CD4-positive, alpha-beta memory T cell (primary cell): ENCODE measurements at regions not wholly inside any gene's neighbourhood (a gene's known extent, or its start where the extent isn't known, plus 50 kb on each side); places are given as distances from the start of the nearest gene placed in this dataset.

Source experiments
- CTCF ChIA-PET: fragments of 350-600 bp; sonication (Branson Sonifier 250); formaldehyde crosslinking; loops from one replicate; lab custom pipeline; 2021; ENCODE audit warnings: inconsistent platforms; ENCODE audit not compliant: partially characterized antibody; lab: Charles Lee
- POLR2A ChIA-PET: fragments of 350-600 bp; sonication (Branson Sonifier 250); formaldehyde crosslinking; loops from one replicate; lab custom pipeline; 2021; ENCODE audit not compliant: partially characterized antibody; lab: Charles Lee
- DNase-seq, 5 donors: peaks; one replicate each; pipeline versions ENCODE4 v3.0.0 to v3.0.0-alpha.2; 2020 to 2022; ENCODE audit warnings: mixed read lengths in 1 of 5
- H3K27ac ChIP-seq: one replicate; pipeline ENCODE4 v1.7.0; 2013; ENCODE audit warnings: low read depth, low read length
- H3K27me3 ChIP-seq: 2 replicates; pipeline ENCODE4 v1.7.0; 2013; ENCODE audit warnings: mild to moderate bottlenecking, low read length, moderate library complexity; ENCODE audit not compliant: insufficient read depth
- H3K36me3 ChIP-seq: 2 replicates; pipeline ENCODE4 v1.7.0; 2013; ENCODE audit warnings: mild to moderate bottlenecking, low read length, moderate library complexity; ENCODE audit not compliant: insufficient read depth
- H3K4me1 ChIP-seq: 2 replicates; pipeline ENCODE4 v1.7.0; 2013; ENCODE audit warnings: mild to moderate bottlenecking, low read length, moderate library complexity; ENCODE audit not compliant: insufficient read depth
- H3K4me3 ChIP-seq, 2 donors: one replicate each; pipeline ENCODE4 v1.7.0; 2013; ENCODE audit warnings: low read length in 2 of 2, mild to moderate bottlenecking in 1 of 2
- H3K9me3 ChIP-seq, 2 donors: one replicate each; pipeline ENCODE4 v1.7.0; 2013; ENCODE audit warnings: low read length in 2 of 2, control low read depth in 1 of 2; ENCODE audit not compliant: control insufficient read depth in 1 of 2
- H3K27ac Mint-ChIP-seq, 7 donors: one replicate each; pipeline ENCODE4 v1.8.0; 2020 to 2021; ENCODE audit warnings: mixed read lengths in 7 of 7, mild to moderate bottlenecking in 6 of 7, inconsistent platforms in 3 of 7, moderate library complexity in 3 of 7
- H3K27me3 Mint-ChIP-seq, 2 donors: one replicate each; pipeline ENCODE4 v1.8.0; 2020 to 2021; ENCODE audit warnings: mixed read lengths in 2 of 2
- H3K36me3 Mint-ChIP-seq, 2 donors: one replicate each; pipeline ENCODE4 v1.8.0; 2020 to 2021; ENCODE audit warnings: mixed read lengths in 2 of 2, inconsistent platforms in 1 of 2, mild to moderate bottlenecking in 1 of 2
- H3K4me1 Mint-ChIP-seq, 4 donors: one replicate each; pipeline ENCODE4 v1.8.0; 2020 to 2021; ENCODE audit warnings: mixed read lengths in 4 of 4, mild to moderate bottlenecking in 1 of 4
- H3K4me3 Mint-ChIP-seq, 8 donors: one replicate each; pipeline ENCODE4 v1.8.0; 2020 to 2021; ENCODE audit warnings: mixed read lengths in 8 of 8, mild to moderate bottlenecking in 7 of 8, moderate library complexity in 6 of 8, inconsistent platforms in 3 of 8
- H3K9me3 Mint-ChIP-seq, 8 donors: one replicate each; pipeline ENCODE4 v1.8.0; 2020 to 2021; ENCODE audit warnings: mixed read lengths in 8 of 8, mild to moderate bottlenecking in 5 of 8, inconsistent platforms in 3 of 8, moderate library complexity in 1 of 8
- intact Hi-C: fragments of 100-400 bp; cut with micrococcal nuclease; formaldehyde crosslinking; loops from one replicate; pipeline ENCODE4 v1.15.1; 2023

GRCh38 chr2:221267773-221268425 lies 304.2 kb downstream of the EPHA4 start:
- Histone ChIP-seq H3K9me3 (no peaks in the 10 kb centered on the region), H3K36me3 (no peaks in the 10 kb centered on the region), H3K4me3 (no peak overlapping the region), H3K27me3 (no peaks in the 10 kb centered on the region), H3K27ac (no peak overlapping the region), H3K4me1 (no peaks in the 10 kb centered on the region)
- Mint-ChIP-seq H3K27me3 (peaks cover 6 to 16% of the 10 kb centered on the region in 2 donors), H3K4me1 (no peaks in the 10 kb centered on the region), H3K36me3 (no peaks in the 10 kb centered on the region), H3K4me3 (no peak overlapping the region), H3K27ac (no peak overlapping the region), H3K9me3 (peaks cover 0 to 3% (median 0%) of the 10 kb centered on the region in 8 donors)
- ChIA-PET POLR2A (no interaction called here), CTCF (no interaction called here)
- intact Hi-C loops = no loop called here
- no peak for DNase-seq

DNA sequence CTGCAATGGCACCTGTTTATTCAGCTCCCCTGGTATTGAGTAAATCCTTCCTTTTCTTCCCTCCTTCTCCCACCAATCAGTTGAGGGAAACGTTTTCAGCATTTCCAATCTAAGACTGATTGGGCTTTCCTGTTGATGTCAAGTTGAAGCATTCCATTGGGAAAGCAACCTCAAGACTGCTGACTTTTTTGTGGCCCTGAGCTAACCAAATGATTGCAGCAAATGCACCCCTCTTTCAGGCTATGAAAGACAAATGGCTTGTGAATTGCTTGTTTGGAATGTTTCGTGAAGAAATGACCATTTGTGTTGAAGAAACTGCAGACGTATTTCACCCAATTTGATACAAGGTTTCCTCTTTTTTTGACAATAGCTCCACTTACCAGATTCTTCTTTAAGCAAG lies 303.5 kb downstream of the EPHA4 start:
- H3K27ac Mint-ChIP-seq = no peak overlapping the region
- H3K9me3 Mint-ChIP-seq = peaks cover 0 to 3% (median 0%) of the 10 kb centered on the region in 8 donors
- H3K36me3 Mint-ChIP-seq = no peaks in the 10 kb centered on the region
- no peaks in the 10 kb centered on the region for H3K27me3 ChIP-seq
- H3K4me3 Mint-ChIP-seq = no peak overlapping the region
- peaks cover 6 to 16% of the 10 kb centered on the region in 2 donors for H3K27me3 Mint-ChIP-seq
- ChIA-PET POLR2A (no interaction called here), CTCF (no interaction called here)
- no peaks in the 10 kb centered on the region for H3K4me1 Mint-ChIP-seq
- H3K36me3 ChIP-seq = no peaks in the 10 kb centered on the region
- intact Hi-C loops = no loop called here
- H3K4me3 ChIP-seq = no peak overlapping the region
- no peaks in the 10 kb centered on the region for H3K4me1 ChIP-seq
- DNase-seq = no peak
- no peak overlapping the region for H3K27ac ChIP-seq
- H3K9me3 ChIP-seq = no peaks in the 10 kb centered on the region

- Histone ChIP-seq H3K27me3 (no peaks in the 10 kb centered on the region), H3K36me3 (no peaks in the 10 kb centered on the region), H3K27ac (no peak overlapping the region), H3K4me1 (no peaks in the 10 kb centered on the region), H3K4me3 (no peak overlapping the region), H3K9me3 (no peaks in the 10 kb centered on the region)
- peaks cover 0 to 3% (median 0%) of the 10 kb centered on the region in 8 donors for H3K9me3 Mint-ChIP-seq
- intact Hi-C loops = no loop called here
- H3K27me3 Mint-ChIP-seq = peaks cover 6 to 14% of the 10 kb centered on the region in 2 donors
- ChIA-PET CTCF (no interaction called here), POLR2A (no interaction called here)
- no peaks in the 10 kb centered on the region for H3K36me3 Mint-ChIP-seq
- DNase-seq = no peak
- no peak overlapping the region for H3K4me3 Mint-ChIP-seq
- H3K4me1 Mint-ChIP-seq = no peaks in the 10 kb centered on the region
- no peak overlapping the region for H3K27ac Mint-ChIP-seq
These were observed 301.3 kb downstream of the EPHA4 start for GRCh38 chr2:221270806-221271205.

DNA sequence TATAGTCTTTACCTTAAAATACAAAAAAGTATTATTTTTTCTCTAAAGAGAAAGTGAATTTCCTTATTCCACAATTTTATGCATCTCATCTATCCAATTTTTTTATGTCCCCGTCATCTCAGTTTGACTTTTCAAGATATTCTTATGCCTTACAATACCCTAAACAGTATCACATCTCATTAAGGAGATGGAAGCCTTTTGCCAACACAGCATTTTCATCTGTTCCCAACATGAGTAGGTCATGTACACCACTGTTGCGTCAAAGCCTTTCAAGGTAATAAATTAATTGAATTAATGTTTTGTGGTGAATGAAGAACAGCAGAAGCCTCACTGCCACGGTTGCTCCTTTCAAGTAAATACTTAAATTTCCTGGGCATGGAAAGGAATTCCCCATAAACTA lies 299.4 kb downstream of the EPHA4 start:
- H3K27me3 ChIP-seq = no peaks in the 10 kb centered on the region
- Mint-ChIP-seq H3K4me1 (no peaks in the 10 kb centered on the region), H3K27ac (no peak overlapping the region), H3K9me3 (peaks cover 0 to 3% (median 0%) of the 10 kb centered on the region in 8 donors), H3K27me3 (peaks cover 5 to 14% of the 10 kb centered on the region in 2 donors), H3K36me3 (no peaks in the 10 kb centered on the region), H3K4me3 (no peak overlapping the region)
- ChIA-PET POLR2A (no interaction called here), CTCF (no interaction called here)
- no peaks in the 10 kb centered on the region for H3K4me1 ChIP-seq
- no peak overlapping the region for H3K4me3 ChIP-seq
- H3K9me3 ChIP-seq = no peaks in the 10 kb centered on the region
- DNase-seq = no peak
- H3K27ac ChIP-seq = no peak overlapping the region
- H3K36me3 ChIP-seq = no peaks in the 10 kb centered on the region
- intact Hi-C loops = no loop called here

DNA sequence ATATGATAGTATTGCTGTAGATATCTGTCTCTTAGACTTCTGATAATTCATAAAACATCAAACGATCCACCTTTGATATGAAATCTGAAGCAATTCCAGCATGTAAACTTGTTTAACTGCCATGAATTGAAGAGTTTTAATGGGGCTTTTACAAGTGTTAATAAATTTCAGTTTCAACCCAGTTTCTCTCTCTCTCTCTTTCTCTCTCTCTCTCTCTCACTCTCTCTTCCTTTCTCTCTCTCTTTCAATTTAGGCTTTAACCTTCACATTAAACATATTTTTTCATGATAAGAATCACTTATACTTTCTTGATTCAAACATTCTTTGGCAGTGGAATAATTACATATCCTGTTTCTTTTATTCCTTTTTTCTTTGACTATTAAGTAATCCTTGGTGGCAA lies 296.1 kb downstream of the EPHA4 start:
- CTCF ChIA-PET = no interaction called here
- peaks cover 0 to 5% (median 0%) of the 10 kb centered on the region in 8 donors for H3K9me3 Mint-ChIP-seq
- H3K27ac ChIP-seq = no peak overlapping the region
- no peaks in the 10 kb centered on the region for H3K27me3 ChIP-seq
- H3K27ac Mint-ChIP-seq = no peak overlapping the region
- H3K4me3 Mint-ChIP-seq = no peak overlapping the region
- H3K27me3 Mint-ChIP-seq = peaks cover 0 to 8% of the 10 kb centered on the region in 2 donors
- POLR2A ChIA-PET = no interaction called here
- no peaks in the 10 kb centered on the region for H3K36me3 ChIP-seq
- intact Hi-C loops = no loop called here
- DNase-seq = no peak
- H3K4me1 Mint-ChIP-seq = no peaks in the 10 kb centered on the region
- no peaks in the 10 kb centered on the region for H3K4me1 ChIP-seq
- no peaks in the 10 kb centered on the region for H3K9me3 ChIP-seq
- H3K4me3 ChIP-seq = no peak overlapping the region
- H3K36me3 Mint-ChIP-seq = no peaks in the 10 kb centered on the region

DNA sequence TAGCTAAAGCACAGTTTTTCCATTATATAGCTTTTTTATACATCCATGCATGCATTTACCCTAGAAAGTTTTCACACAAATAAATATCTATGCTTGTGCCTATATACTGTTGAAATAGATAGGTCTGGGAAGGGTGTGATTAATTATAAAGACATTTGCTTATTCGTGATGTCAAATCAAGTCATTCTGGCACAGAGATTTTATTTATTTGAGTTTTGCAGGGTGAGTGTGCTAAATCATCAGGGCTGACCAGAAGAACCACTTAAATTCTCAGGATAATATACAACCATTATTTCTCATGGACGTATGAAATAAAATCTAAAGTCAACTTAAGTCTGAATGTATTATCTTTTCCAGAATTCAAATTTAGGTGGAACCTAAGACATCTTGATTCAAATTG lies 295.5 kb downstream of the EPHA4 start:
- POLR2A ChIA-PET = no interaction called here
- H3K27me3 Mint-ChIP-seq = peaks cover 0 to 4% of the 10 kb centered on the region in 2 donors
- H3K4me1 Mint-ChIP-seq = no peaks in the 10 kb centered on the region
- H3K9me3 Mint-ChIP-seq = peaks cover 0 to 2% (median 0%) of the 10 kb centered on the region in 8 donors
- no peak for DNase-seq
- H3K27me3 ChIP-seq = no peaks in the 10 kb centered on the region
- CTCF ChIA-PET = no interaction called here
- H3K4me3 ChIP-seq = no peak overlapping the region
- no peak overlapping the region for H3K27ac Mint-ChIP-seq
- H3K27ac ChIP-seq = no peak overlapping the region
- no peaks in the 10 kb centered on the region for H3K36me3 Mint-ChIP-seq
- H3K36me3 ChIP-seq = no peaks in the 10 kb centered on the region
- intact Hi-C loops = no loop called here
- H3K4me1 ChIP-seq = no peaks in the 10 kb centered on the region
- H3K4me3 Mint-ChIP-seq = no peak overlapping the region
- H3K9me3 ChIP-seq = no peaks in the 10 kb centered on the region

DNA sequence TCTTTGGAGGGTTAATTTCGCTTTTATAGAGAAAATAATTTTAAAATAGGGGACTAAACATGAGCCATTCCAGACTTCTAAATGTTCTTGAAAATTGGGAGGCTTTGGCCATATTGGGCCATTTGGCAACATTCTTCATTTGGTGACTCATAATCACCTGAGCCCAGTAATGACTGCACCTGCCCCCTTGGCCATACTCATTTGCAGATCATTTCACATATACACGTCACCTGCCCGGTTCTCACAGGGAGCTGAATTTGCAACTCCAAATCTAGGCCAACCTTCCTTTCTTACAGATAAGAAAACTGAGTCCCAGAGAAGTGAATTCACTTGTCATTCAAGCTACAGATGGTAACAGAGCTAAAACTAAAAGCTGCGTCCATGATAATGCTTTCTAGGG lies 289.7 kb downstream of the EPHA4 start:
- ChIA-PET POLR2A (no interaction called here), CTCF (no interaction called here)
- Mint-ChIP-seq H3K4me3 (no peak overlapping the region), H3K4me1 (no peaks in the 10 kb centered on the region), H3K27ac (no peak overlapping the region), H3K9me3 (peaks cover 0 to 2% (median 0%) of the 10 kb centered on the region in 8 donors), H3K36me3 (no peaks in the 10 kb centered on the region), H3K27me3 (peaks cover 2 to 4% of the 10 kb centered on the region in 2 donors)
- Histone ChIP-seq H3K9me3 (no peaks in the 10 kb centered on the region), H3K27me3 (no peaks in the 10 kb centered on the region), H3K4me3 (no peak overlapping the region), H3K27ac (no peak overlapping the region), H3K36me3 (no peaks in the 10 kb centered on the region), H3K4me1 (no peaks in the 10 kb centered on the region)
- intact Hi-C loops = no loop called here
- DNase-seq = no peak
